CD4-positive, alpha-beta T cell treated with Interleukin-4 for 1 hour (primary cell): ENCODE measurements at regions not wholly inside any gene's neighbourhood (a gene's known extent, or its start where the extent isn't known, plus 50 kb on each side); places are given as distances from the start of the nearest gene placed in this dataset.
"Not testable (repeated sequence)": the region's sequence is repeated elsewhere in the genome, so short reads cannot be mapped to it uniquely, and the experiment has no call there.

Experiments
- DNase-seq, 2 donors: peaks; one replicate each; pipeline ENCODE4 v3.0.0-alpha.2; 2020 to 2022

DNA sequence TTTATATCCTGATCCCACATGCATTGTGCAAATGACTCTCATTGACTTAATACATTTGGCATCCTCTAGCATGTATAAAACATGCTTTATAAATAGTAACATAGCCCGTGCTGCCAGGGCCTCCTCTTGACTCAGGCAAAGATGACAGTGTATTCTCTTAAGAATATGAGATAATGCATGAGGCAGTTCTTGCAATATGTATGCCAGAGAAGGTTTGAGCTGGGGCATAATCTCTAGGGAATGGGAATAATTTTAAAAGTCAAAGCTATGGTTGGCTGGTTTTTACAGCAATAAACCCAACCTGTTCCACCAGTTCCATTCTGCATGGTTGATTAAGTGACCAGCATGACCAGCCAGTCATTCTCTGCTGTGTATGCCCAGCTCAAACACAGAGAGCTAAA, 179.0 kb upstream of the PFN2 start:
- no peak for DNase-seq

DNA sequence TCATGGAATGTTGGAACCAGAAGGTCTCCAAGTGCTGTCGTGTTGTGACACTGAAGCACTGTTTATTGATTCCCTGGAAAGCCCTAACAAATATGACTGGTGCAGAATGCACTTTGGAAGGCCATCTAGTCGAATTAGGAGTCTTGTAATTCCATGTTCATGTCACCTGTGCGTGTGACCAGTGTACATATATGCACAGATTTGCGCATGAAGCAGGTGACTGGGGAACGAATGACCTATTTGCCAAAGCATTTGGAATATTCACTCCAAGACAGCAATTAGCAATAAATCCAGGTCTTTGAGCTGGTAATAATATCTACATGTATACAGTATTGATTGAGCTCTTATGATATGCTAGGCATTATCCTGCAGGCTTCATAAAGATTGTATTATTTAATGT, 177.5 kb upstream of the PFN2 start:
- no peak for DNase-seq

DNA sequence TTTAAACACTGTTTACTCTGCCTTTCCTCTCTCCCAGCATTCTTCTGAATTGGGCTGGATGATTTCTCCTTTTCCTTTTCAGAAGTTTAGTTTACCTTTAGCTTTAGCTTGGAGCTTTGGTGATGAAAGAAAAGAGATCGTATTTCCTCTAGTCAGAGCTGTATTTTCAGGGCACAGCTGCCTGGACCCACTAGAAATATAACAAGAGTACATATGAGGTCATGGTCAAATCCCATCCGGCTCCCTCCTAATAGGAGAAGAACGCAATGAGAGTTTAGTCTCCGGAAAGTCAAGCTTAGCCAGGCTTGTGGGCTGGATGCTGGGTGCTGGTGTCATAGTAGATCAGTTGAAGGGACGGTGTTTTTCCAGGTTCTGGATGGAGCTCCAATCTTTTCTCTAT, 177.1 kb upstream of the PFN2 start:
- DNase-seq = no peak

DNA sequence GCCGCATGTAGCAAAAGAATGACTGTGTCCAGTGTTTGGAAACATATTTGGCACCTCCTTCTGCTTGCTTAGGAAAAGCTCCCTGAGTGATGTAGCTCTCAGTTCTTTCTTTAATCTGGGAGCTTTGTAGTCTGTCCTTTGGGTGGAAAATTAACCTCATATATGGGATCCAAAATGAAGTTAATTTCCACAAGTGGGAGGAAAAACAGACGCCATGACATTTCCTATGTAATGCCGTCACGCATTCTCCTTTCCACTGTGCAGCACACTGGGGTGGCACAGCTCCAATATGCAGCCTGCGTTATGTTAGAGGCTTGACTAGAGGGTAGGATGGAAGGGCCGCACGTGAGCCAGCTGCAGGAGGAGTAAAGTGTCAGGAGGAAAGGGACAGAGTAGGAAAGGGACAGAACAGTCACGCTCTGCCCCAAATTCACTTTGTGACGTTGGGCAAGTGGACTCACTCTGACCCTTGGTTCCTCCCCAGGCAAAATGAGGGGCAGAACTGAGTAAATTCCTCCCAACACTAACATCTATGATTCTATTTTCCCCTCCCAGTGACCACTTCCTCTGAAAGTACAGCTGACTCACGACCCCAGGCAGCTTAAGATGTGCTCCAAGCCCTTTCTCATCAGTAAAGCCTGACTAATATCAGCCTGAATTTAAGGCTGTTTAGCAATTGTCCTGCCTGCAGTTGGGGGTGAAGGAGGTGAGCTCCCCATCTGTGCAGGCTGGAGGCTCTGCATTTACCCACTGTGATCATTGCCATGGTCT, 176.5 kb upstream of the PFN2 start:
- peak; percentile 1 to 13 for DNase-seq

DNA sequence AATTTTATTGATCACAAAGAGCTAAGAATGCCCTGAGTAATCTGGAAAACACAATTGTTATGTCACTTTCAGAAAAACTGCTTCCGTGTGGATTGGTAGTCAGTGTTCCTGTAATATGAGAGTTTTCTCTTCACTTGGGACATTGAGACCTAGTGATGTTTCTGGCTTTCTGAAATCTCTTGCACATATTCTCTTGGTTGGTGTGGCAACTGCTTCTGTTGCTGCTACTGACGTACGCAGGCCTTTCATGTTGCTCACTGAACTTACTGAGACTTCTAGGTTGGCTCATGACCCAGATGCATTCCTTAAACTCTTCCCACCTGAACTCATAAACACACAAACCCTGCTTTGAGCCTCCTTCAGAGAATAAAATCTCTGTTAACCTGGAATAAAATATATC, 175.0 kb upstream of the PFN2 start:
- DNase-seq = no peak

DNA sequence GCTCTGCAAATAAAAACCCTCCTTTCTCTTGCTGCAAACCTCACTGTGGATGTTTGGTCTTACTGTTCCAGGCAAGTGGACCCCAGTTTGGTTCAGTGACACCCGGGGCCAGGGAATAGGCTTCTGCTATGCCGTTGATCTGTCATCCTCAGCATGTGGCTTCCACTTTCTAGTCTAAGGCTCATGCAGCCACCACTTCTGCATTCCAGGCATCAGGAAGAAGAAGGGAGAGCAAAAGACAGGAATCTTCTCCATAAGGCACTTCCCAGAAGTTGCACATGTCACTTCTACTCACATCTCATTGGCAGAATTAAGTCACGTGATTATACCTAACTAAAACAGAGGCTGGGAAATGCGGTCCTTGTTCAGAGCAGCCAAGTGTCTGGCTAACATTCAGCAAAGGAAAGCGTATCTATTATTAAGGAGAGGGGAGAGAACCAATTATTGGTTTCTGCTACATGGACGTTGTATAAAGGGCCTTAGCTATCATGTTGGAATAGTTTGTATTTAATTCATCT, 173.6 kb upstream of the PFN2 start:
- DNase-seq = no peak

DNA sequence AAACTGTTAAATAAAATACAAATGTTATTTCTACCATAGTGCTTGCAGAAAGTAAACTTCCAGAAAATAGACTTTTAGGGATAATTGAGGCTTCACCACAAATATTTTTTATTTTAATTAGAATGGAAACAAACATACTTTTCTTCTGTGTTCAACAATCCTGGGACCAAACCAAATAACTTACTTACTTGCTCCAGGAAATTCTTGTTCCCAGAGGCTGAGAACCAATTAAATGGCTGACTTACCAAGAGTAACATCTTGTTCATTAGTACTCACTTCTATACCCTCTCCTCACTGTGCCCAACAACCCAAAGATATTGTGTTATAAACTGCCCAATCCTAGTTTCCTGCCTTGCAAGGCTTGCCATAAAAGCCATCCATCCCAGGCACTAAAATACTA, 172.2 kb upstream of the PFN2 start:
- DNase-seq = no peak

DNA sequence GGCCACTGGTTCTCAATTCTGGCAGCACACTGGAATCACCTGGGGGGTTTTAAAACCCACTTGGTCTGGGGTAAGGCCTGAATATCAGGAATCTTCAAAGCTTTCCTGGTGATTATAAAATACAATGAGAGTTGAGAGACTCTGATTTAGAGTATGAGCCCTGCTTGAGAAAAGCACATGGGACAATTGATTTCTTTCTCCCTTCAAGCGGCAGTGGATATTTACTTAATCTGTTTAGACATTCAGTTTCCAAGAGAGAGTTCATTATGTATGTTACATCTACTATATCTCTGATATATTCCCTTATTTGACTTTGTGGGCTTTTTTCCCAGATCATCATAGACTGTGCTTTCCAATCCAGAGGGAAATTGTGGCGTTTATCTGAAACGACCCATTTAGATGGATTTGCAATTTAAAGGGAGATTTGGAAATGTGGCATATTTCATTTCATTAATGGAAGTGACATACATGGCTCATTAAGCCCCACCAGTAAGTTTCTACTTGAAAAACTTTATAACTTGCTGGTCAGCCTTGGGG, 171.2 kb upstream of the PFN2 start:
- DNase-seq = no peak

DNA sequence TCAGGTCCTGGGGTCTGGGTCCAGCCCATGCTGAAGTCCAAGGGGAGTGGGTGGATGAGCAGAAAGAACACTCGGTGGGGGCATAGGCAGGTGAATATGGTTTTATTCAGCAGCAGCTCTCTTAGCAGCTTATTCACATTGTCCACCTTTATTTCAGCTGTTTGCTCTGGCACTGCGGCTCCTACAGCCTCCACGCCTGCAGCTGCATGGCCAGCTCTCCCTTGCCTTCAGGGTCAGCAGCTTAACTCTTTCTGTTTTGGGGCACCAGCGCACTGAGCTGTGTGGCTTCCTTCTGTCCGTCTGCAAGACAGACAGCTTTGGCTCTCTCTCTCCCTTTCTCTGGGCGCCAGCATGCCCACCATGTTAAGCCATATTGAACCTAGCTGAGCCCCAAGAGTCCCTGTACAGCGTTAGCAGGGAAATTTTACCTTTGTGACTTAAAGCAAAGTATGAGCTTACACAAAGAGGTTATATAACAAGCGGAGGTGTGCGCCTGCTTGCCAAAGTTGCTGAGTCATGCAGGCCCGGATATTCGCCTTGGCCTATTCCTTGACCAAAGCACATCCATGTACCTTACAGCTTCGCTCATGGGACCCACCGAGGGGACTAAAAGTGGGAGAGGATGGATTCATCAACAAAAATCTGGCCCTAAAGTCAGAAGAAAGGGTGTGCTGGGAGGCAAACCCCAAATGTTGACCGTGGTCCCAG, 170.1 kb upstream of the PFN2 start:
- DNase-seq = no peak

DNA sequence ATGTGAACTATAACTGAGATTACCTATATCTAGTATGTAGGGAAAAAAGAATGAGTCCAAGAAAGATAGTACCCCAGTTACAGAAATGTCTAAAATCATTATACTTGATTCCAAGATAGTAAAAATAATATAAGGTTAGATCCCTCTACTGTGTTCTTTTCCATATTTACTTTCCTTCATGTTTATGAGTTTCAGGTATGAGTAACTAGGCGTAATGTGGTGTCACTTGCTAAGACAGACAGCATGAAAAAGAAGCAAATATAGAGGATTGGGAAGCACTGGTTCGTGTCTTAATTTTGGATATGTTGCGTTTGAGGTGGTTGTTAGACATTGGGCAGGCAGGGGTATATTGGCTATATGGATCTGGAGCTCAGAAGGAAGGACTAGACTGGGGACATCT, 168.1 kb upstream of the PFN2 start:
- no peak for DNase-seq

DNA sequence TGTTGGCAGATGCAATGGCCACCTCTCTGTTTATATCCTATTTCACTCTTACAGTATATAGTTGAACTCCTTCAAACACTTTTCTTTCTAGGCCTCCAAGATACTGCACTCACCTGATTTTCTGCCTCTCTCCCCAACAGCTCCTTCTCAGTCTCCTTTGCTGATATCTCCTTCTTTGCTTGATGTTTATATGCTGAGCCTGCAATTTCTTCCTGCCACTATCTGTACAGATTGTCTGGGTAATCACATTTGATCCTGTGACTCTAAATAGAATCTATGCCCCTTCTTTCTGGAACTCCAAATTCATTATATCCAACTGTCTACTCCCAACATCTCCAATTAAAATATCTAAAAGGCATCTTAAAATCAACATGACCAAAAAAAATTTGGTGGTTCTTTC, 165.5 kb upstream of the PFN2 start:
- no peak for DNase-seq

DNA sequence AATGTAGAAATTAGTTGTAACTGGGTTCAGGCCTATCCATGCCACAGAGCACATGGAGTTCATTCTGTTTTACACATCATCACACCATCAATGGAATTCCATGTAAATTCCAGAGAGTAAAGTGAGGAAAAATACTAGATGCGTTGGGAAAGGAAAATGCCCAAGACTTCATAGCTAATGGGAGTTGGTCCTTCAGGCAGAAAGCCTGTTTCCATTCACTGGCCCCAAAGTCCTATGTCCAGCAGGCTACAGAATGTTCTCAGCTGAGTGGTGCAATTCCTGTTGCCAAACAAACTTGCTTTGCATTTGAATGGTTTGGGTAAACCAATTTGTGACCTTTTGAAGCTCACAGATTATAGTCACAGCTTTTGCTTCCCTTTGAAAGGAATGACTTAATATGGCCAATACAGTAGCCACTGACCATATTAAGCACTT, 164.6 kb upstream of the PFN2 start:
- DNase-seq = no peak

DNA sequence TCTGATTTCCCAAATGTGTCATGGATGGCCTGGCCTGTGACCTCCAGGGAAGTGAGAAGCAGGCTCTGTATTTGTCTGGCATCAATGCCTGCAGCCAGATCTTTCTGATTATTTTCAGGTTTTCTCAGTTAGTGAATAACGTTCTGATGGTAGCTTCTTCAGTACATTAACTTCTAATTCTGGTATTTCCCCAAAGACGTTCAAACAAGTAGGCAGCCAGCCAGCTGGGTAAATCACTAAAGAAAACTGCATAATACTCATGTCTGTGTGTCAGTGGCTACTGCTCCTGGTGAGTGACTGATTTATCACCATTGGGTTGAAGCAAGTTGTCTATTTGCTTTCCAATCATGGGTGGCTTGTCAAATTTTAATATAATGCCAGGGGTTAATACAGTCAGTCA, 162.6 kb upstream of the PFN2 start:
- DNase-seq = no peak

DNA sequence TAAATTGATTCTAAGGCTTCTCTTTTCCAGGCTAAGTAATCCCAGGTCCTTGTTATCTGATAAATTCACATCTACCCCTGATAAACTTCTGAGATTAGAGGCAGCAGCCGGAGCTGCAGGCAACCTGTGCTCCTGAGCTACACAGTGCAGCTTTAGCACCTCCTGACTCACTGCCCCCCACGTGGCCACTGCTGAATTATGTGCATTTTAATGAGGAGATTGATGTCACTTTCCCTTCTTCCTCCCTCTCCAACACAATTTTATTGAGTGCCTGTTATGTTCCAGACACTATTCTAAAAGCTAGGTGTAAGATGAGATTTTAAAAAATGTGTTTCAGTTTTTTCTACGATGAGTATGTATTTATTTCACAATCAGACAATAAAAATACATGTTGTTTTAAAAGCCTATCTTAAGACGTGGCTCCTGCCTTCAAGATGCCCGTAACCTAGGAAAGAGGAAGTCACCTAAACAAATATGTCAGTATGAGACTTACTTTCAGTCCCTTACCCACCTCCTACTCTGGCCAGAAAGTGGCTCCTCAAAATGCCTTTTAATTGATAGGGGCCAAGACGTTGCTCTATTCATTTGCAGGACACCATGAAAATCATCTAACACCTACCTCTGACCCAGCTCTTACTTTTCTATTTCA, 161.5 kb upstream of the PFN2 start:
- no peak for DNase-seq

DNA sequence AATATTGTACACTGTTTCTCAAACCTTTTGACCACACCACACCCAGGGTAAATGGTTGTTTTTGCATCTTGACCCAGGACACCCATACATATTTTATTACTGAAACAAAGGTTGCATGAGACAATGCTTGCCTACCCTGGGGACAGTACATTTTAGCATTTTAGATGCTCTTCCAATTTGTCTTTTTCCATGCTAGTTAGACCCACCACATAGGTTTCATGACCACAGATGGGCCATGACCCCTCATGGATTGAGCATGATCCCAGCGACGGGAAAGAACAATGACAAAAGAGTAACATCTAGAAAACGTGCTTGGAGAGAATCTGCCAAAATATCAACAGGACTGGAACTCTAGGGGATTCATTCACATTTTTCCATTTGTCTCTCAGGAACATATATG, 161.0 kb upstream of the PFN2 start:
- DNase-seq = no peak

DNA sequence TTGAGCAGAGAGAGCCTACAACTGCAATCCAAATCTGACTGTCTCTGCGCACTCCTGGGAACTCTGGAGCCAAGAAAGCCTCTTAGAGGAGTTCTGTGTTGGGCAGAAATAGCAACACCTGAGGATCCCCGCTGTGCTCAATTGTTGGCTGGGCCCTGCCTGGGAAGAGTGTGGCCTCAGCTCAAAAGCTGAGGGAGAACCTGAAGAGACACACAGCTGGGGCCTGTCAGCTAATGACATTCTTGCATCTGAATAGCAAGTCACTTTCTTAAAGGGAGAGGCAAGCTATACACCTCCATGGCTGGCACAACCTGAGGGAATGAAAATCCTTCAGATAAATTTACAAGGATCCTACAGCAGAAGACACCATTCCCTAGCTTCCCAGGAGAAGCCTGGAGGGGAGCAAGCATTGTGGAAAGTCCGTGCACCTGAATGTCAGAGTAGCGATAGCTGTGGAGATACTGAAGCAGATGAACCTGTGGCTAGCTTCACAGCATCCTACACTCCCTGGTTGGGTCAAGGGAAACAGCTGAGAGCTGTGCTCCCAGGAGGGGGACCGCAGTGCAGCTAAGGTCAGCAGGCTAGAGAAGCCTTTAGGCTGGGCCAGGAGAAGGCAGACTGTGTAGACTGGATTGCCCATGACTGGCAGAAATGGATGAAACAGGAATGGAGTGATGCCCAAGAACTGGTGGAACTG, 159.9 kb upstream of the PFN2 start:
- DNase-seq = no peak

DNA sequence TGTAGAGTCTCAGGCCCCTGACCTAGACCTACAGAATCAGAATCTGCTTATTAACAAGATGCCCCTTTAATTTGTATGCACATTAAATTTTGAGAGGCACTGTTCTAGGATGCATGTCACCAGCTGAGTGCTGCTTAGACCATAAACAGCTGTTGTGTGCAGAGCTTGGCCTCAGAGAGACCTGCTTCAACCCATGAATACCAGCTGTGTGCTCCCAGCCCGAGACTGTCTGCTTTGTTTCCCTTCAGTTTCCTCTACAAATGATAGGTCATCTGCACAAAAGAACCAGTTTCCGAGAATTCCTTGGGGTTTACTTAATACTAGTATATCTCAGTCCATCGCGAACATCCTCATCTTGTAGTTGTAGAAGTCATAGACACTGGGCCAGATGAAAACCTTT, 158.5 kb upstream of the PFN2 start:
- no peak for DNase-seq

DNA sequence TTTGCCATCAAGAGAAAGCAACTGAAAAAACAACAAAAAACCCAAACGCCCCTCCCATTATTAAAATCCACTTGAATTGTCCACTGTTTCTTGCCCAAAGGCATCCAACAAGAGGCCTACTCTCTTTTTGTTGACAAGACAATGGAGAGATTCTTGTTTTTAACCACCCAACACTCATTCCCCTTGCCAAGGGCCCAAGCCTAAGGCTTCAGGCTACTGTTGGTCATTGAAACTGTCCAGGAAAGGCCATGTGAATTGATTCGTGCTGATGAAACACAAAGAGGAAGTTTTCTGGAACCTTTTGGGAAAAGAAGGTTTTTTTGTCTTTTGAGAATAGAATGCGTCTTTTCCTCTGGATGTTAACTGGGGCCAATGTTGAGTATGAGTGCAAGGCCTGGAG, 157.4 kb upstream of the PFN2 start:
- no peak for DNase-seq

DNA sequence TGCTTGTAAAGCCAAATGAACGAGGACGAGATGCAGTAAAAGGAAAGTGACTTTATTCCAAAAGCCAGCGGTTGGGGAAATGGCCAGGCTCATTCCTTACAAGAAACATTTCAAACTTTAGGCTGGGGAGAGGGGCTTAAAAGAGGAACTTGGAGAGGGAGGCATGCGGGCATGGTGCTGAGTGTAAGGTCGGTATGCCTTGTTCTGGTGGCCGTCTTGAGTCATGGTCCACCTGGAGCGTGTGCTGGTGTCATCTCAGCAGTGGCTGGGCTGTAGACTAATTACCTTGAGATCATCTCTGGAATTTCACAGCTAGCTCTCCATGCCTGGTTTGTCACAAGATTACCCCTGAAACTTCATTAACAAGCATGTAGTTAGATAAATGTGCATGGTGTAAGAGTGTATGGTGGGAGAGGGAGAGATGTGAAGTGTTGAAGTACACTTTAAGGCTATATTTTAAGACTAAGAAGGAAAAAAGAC, 156.4 kb upstream of the PFN2 start:
- DNase-seq = no peak

DNA sequence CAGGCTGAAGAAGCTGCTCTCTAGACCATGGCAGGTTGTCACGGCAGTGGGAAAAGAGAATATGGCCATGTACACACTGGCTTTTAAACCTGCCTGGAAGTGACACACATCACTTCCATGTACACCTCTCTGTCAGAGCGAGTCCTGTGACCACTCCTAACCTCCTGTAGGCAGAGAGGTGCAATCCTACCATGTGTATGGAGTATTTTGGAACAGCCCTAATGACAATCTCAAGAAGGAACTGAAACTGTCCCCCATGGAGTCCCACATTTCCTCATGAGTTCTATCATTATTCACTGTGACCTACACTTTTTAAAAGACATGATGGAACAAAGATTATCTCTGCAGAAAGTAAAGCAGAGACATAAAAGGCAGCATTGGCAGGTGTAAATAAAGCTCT, 153.4 kb upstream of the PFN2 start:
- DNase-seq = no peak

DNA sequence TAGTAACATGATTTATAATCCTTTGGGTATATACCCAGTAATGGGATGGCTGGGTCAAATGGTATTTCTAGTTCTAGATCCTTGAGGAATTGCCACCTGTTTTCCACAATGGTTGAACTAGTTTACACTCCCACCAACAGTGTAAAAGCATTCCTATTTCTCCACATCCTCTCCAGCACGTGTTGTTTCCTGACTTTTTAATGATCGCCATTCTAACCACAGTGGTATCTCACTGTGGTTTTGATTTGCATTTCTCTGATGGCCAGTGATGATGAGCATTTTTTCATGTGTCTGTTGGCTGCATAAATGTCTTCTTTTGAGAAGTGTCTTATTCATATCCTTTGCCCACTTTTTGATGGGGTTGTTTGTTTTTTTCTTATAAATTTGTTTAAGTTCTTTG, 152.6 kb upstream of the PFN2 start:
- not testable (repeated sequence) for DNase-seq

DNA sequence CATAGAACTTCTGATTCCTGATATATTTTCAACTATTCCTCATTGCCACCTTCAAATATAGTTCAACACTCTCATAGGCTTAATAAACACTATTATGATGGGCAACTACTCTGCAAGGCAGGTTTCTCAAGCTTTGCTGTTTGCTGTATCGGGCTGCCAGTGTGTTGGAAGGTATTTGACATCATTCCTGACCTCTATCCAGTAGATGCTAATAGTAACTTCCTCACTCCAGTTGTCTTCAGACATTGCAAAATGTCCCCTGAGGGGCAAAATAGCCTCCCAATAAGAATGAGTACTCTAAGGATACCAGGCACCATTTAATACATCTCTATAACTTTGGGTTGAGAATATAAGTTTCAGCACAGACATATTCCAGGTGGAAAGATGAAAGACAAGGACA, 147.5 kb upstream of the PFN2 start:
- no peak for DNase-seq

DNA sequence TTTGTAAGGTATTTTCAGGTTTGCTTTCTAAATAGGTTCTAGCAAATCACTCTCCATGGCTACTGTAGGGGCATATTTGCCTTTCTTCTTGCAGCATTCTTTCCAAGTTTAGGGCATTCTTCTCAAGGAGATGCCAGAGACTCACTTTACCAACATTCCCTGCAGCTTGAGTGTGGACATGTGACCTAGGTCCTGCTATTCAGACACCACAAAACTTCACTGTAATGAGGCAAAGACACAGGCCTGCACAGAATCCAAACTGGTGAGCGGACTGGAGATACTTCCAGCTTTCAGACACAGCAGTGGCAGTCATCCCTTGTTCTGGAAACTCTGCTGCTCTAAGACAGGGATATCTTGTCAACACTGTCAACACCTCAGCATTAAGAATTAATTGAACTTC, 146.4 kb upstream of the PFN2 start:
- DNase-seq = no peak
